HepG2 (cell line): ENCODE measurements at regions not wholly inside any gene's neighbourhood (a gene's known extent, or its start where the extent isn't known, plus 50 kb on each side); places are given as distances from the start of the nearest gene placed in this dataset.
"Not testable (repeated sequence)": the region's sequence is repeated elsewhere in the genome, so short reads cannot be mapped to it uniquely, and the experiment has no call there.

Source experiments
- ATAC-seq: fragments of 200-7000 bp; cut with Tn5 transposase; 3 replicates; pipeline ENCODE4 v1.9.1; 2020; ENCODE audit warnings: mild to moderate bottlenecking, moderate library complexity
- BruUV-seq: library from RNA; stranded (reverse); fragments of 400-500 nt; replicated peaks from 2 replicates; lab custom pipeline; 2021; lab: Mats Ljungman, UMichigan
- CTCF ChIA-PET: fragments of 300-600 bp; formaldehyde crosslinking; extraction: SDS; loops from one replicate; lab custom pipeline; 2021; ENCODE audit warnings: low total read pairs, inconsistent platforms, low intra/inter-chr PET ratio; lab: Yijun Ruan, JAX
- POLR2A ChIA-PET: fragments of 350-600 bp; sonication (Branson Sonifier 250); formaldehyde crosslinking; loops from one replicate; lab custom pipeline; 2020; ENCODE audit warnings: antibody characterized with exemption, inconsistent platforms; lab: Yijun Ruan, JAX
- DNase-seq: peaks from one replicate; pipeline ENCODE4 v3.0.0-alpha.2; 2015; ENCODE audit warnings: low spot score
- FAIRE-seq: peaks from 3 replicates; lab custom pipeline; 2011; peaks lifted over from hg19 to GRCh38; lab: Jason Lieb, UNC
- H2AFZ ChIP-seq: one replicate; pipeline ENCODE4 v1.6.1; 2011; ENCODE audit warnings: low read length, inconsistent platforms
- H3K27ac ChIP-seq: fragments of 300-600 bp; 3 replicates; pipeline ENCODE4 v1.8.0; 2011; ENCODE audit warnings: mixed run types, mild to moderate bottlenecking, mixed read lengths, low read length, inconsistent platforms; ENCODE audit not compliant: insufficient read depth; ENCODE audit errors: extremely low read length
- H3K27me3 ChIP-seq, 2 experiments: fragments of 200-600 bp in 1 of 2; 2 replicates in 1 of 2; 3 replicates in 1 of 2; pipeline versions ENCODE4 v1.6.0 to v1.8.0; 2011; ENCODE audit warnings: low read length in 2 of 2, mild to moderate bottlenecking in 2 of 2, moderate library complexity in 2 of 2, inconsistent platforms in 1 of 2; ENCODE audit not compliant: insufficient read depth in 2 of 2, control insufficient read depth in 1 of 2
- H3K36me3 ChIP-seq, 2 experiments: fragments of 200-600 bp in 1 of 2; replicated peaks in 1 of 2; 2 replicates in 1 of 2; 3 replicates in 1 of 2; pipeline versions ENCODE4 v1.5.1 to v1.8.0; 2011; ENCODE audit warnings: low read length in 2 of 2, inconsistent platforms in 1 of 2; ENCODE audit not compliant: insufficient read depth in 2 of 2, control insufficient read depth in 1 of 2
- H3K4me1 ChIP-seq: 2 replicates; pipeline ENCODE4 v1.5.1; 2012; ENCODE audit warnings: low read length, inconsistent platforms; ENCODE audit not compliant: insufficient read depth
- H3K4me2 ChIP-seq: 2 replicates; pipeline ENCODE4 v1.6.0; 2011; ENCODE audit warnings: low read depth, low read length, inconsistent platforms
- H3K4me3 ChIP-seq, 3 experiments: fragments of 200-600 bp in 1 of 3; sonication (generic), shearing (Covaris generic) in 1 of 3; replicated peaks in 1 of 3; 2 replicates each; pipeline ENCODE4 v1.5.1; 2011 to 2016; ENCODE audit warnings: low read length in 3 of 3, inconsistent platforms in 2 of 3, low read depth in 2 of 3, mild to moderate bottlenecking in 2 of 3, control low read depth in 1 of 3, mixed read lengths in 1 of 3; ENCODE audit not compliant: insufficient read depth in 1 of 3
- H3K79me2 ChIP-seq: one replicate; pipeline ENCODE4 v1.6.1; 2011; ENCODE audit warnings: low read length, inconsistent platforms; ENCODE audit not compliant: insufficient read depth
- H3K9ac ChIP-seq: 2 replicates; pipeline ENCODE4 v1.6.0; 2011; ENCODE audit warnings: mild to moderate bottlenecking, low read depth, low read length, inconsistent platforms; ENCODE audit not compliant: insufficient read depth
- H3K9me3 ChIP-seq: 2 replicates; pipeline ENCODE4 v1.5.1; 2012; ENCODE audit warnings: mild to moderate bottlenecking, low read length
- H4K20me1 ChIP-seq: 2 replicates; pipeline ENCODE4 v1.6.0; 2011; ENCODE audit warnings: inconsistent platforms, mild to moderate bottlenecking, low read length, moderate library complexity; ENCODE audit not compliant: insufficient read depth
- NAIF1 ChIP-seq: sonication (generic); formaldehyde crosslinking; IDR thresholded peaks from 2 replicates; pipeline ENCODE4 v1.5.0; 2020; ENCODE audit warnings: mild to moderate bottlenecking, missing genetic modification reagents, borderline replicate concordance
- ZNF274 ChIP-seq: sonication (generic); formaldehyde crosslinking; IDR thresholded peaks from 2 replicates; pipeline ENCODE4 v1.5.1; 2020; ENCODE audit warnings: mild to moderate bottlenecking, missing genetic modification reagents
- WGBS: methylation state at CpG from one replicate; pipeline ENCODE4 v1.1.6; 2017; ENCODE audit warnings: low lambda C conversion rate; 5-methylcytosine and 5-hydroxymethylcytosine counted together
- in situ Hi-C: cut with HindIII; loops from 2 replicates; pipeline ENCODE4 v1.10.0; 2017; ENCODE audit warnings: low pct_unique_long_range_greater_than_20kb; ENCODE audit not compliant: extremely low pct_ligation_motif_present
- intact Hi-C: fragments of 100-400 bp; cut with micrococcal nuclease; formaldehyde crosslinking; loops from one replicate; pipeline ENCODE4 v1.10.0; 2022; ENCODE audit not compliant: unreplicated experiment
- TF ChIP-seq, protein P1 (sequence below): IDR thresholded peaks from 2 replicates; pipeline ENCODE4 v1.6.1; 2016; ENCODE audit warnings: control low read depth
- TF ChIP-seq, protein P2 (sequence below): sonication (generic); formaldehyde crosslinking; IDR thresholded peaks from 2 replicates; pipeline ENCODE4 v1.4.0; 2020; ENCODE audit warnings: missing genetic modification reagents
- TF ChIP-seq, protein P3 (sequence below): sonication (generic); formaldehyde crosslinking; IDR thresholded peaks from 2 replicates; pipeline ENCODE4 v1.8.1; 2023; ENCODE audit warnings: mild to moderate bottlenecking, missing genetic modification reagents

DNA sequence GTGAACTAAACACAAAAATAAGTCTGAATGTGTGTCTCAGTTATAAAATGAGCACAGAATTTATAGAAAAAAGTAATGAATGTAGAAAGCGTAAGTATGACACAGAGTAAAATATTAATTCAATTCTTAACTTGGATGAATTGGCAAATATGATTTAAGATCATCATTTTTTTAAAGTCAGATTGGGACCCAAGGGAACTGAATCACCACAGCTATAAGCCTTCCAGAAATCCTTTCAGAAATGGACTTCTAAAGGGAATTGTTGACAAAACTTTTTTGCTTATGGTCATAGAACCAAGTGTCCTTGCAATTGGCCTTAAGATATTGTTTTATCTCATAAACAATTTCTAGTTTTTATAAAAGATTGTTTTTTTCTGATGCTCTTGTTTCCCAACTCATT lies 495.1 kb upstream of the DAB2 start (continued):
- TF ChIP-seq, protein P1, sequence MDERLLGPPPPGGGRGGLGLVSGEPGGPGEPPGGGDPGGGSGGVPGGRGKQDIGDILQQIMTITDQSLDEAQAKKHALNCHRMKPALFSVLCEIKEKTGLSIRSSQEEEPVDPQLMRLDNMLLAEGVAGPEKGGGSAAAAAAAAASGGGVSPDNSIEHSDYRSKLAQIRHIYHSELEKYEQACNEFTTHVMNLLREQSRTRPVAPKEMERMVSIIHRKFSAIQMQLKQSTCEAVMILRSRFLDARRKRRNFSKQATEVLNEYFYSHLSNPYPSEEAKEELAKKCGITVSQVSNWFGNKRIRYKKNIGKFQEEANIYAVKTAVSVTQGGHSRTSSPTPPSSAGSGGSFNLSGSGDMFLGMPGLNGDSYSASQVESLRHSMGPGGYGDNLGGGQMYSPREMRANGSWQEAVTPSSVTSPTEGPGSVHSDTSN (CRISPR knock-in tag), result no peak
- TF ChIP-seq, protein P2, sequence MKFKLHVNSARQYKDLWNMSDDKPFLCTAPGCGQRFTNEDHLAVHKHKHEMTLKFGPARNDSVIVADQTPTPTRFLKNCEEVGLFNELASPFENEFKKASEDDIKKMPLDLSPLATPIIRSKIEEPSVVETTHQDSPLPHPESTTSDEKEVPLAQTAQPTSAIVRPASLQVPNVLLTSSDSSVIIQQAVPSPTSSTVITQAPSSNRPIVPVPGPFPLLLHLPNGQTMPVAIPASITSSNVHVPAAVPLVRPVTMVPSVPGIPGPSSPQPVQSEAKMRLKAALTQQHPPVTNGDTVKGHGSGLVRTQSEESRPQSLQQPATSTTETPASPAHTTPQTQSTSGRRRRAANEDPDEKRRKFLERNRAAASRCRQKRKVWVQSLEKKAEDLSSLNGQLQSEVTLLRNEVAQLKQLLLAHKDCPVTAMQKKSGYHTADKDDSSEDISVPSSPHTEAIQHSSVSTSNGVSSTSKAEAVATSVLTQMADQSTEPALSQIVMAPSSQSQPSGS (CRISPR knock-in tag), result no peak
- TF ChIP-seq, protein P3, sequence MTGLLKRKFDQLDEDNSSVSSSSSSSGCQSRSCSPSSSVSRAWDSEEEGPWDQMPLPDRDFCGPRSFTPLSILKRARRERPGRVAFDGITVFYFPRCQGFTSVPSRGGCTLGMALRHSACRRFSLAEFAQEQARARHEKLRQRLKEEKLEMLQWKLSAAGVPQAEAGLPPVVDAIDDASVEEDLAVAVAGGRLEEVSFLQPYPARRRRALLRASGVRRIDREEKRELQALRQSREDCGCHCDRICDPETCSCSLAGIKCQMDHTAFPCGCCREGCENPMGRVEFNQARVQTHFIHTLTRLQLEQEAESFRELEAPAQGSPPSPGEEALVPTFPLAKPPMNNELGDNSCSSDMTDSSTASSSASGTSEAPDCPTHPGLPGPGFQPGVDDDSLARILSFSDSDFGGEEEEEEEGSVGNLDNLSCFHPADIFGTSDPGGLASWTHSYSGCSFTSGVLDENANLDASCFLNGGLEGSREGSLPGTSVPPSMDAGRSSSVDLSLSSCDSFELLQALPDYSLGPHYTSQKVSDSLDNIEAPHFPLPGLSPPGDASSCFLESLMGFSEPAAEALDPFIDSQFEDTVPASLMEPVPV (CRISPR knock-in tag), result no peak

DNA sequence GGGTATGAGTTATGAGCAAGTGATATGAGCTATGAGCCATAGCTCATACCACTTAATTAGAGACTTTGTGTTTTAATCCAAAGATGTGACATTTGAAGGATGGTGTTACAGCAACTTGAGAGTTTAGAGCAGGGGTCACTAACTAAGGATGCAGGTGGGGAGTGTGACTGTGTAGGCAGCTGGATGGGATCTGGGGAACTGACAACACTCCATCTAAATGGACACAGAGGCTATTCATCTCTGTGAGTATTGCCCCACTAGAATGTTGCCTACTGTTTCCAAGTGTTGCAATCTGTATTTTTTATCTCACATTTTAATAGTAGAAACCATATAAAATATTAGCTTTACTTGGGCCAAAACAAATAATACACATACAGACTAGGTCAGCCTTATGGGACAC lies 488.1 kb upstream of the DAB2 start:
- no peaks in the 10 kb centered on the region for H3K9me3 ChIP-seq
- POLR2A ChIA-PET, result no interaction called here
- H3K4me2 ChIP-seq, result no peak overlapping the region
- no peak overlapping the region for H3K9ac ChIP-seq
- ATAC-seq (no peak), FAIRE-seq (no peak), DNase-seq (no peak)
- CTCF ChIA-PET, result no interaction called here
- H3K27ac ChIP-seq, result no peak overlapping the region
- no peak overlapping the region for H2AFZ ChIP-seq
- TF ChIP-seq ZNF274 (CRISPR knock-in tag) (no peak), NAIF1 (no peak)
- no peak overlapping the region for H3K4me3 ChIP-seq
- H3K36me3 ChIP-seq, result no peaks in the 10 kb centered on the region
- no peaks in the 10 kb centered on the region; a peak in 1 of 5 replicates for H3K27me3 ChIP-seq
- no peaks in the 10 kb centered on the region for H3K4me1 ChIP-seq
- intact Hi-C loops, result no loop called here
- H4K20me1 ChIP-seq, result no peaks in the 10 kb centered on the region
- no TSS peak for BruUV-seq
- in situ Hi-C loops, result no loop called here
- H3K79me2 ChIP-seq, result no peaks in the 10 kb centered on the region

DNA sequence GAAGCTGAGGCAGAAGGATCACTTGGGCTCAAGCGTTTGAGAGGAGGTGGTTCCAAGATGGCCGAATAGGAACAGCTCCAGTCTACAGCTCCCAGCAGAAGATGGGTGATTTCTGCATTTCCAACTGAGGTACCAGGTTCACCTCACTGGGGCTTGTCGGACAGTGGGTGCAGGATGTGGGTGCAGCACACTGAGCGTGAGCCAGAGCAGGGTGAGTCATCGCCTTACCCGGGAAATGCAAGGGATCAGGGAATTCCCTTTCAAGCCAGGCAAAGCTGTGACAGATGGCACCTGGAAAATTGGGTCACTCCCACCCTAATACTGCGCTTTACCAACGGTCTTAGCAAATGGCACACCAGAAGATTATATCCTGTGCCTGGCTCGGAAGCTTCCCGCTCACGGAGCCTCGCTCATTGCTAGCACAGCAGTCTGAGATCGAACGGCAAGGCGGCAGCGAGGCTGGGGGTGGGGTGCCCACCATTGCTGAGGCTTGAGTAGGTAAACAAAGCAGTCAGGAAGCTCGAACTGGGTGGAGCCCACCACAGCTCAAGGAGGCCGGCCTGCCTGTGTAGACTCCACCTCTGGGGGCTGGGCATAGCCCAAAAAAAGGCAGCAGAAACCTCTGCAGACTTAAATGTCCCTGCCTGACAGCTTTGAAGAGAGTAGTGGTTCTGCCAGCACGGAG lies 482.6 kb upstream of the DAB2 start:
- H3K27ac ChIP-seq, H2AFZ ChIP-seq, FAIRE-seq, ATAC-seq, H3K27me3 ChIP-seq, POLR2A ChIA-PET, in situ Hi-C loops, H4K20me1 ChIP-seq, H3K9me3 ChIP-seq, DNase-seq, H3K36me3 ChIP-seq, H3K4me3 ChIP-seq, H3K79me2 ChIP-seq, intact Hi-C loops, H3K4me2 ChIP-seq, BruUV-seq, H3K9ac ChIP-seq, H3K4me1 ChIP-seq, CTCF ChIA-PET: not testable (repeated sequence)
- 57% methylated on average over 15 of the region's 19 CpGs for WGBS
